ENCODE measurements at regions not wholly inside any gene's neighbourhood (a gene's known extent, or its start where the extent isn't known, plus 50 kb on each side); places are given as distances from the start of the nearest gene placed in this dataset.

DNA sequence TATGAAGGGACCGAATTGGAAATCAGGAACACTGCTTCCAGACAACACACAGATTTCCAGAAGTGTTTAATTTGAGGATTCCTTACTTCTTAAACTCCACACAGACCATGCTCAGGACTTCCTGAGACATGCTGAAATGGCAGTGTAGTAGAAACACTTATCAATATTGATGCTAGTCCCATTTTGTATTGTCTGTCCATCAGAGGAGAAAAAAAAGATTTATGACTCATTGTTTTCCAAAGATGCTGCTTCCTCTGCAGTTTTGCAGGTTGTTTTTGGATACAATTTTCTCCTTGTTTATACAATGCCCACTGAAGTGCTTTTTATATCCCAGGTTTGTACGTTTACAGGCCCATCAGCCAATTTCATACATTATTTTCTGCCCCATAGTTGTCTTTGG is 68.3 kb upstream of the TANC2 start:
- Histone ChIP-seq H3K4me3 (ENCODE audit: control extremely low read depth in 1 of 5, extremely low read depth in 1 of 5, insufficient read depth in 1 of 5, low read depth in 2 of 5, low read length in 4 of 5) (no peak overlapping the region), H3K9me3 (ENCODE audit: control extremely low read depth in 1 of 3, control insufficient read depth in 2 of 3, insufficient read depth in 1 of 3, low read length in 2 of 3) (no peaks in the 10 kb centered on the region), H3K27ac (ENCODE audit: low read length in 2 of 2) (no peak overlapping the region), H4K20me1 (ENCODE audit: control insufficient read depth, insufficient read depth, low read length, poor library complexity, severe bottlenecking) (no peaks in the 10 kb centered on the region), H3K79me2 (ENCODE audit: control insufficient read depth, insufficient read depth, low read length) (no peaks in the 10 kb centered on the region), H3K36me3 (replicated peaks in 1 of 2; ENCODE audit: control extremely low read depth in 1 of 2, control insufficient read depth in 1 of 2, extremely low read depth in 1 of 2, insufficient read depth in 2 of 2, low read length in 1 of 2) (no peaks in the 10 kb centered on the region), H2AFZ (ENCODE audit: insufficient read depth, low read depth, low read length, poor library complexity, severe bottlenecking) (no peak overlapping the region), H3K4me1 (ENCODE audit: control insufficient read depth in 2 of 2, insufficient read depth in 2 of 2, low read length in 2 of 2) (no peaks in the 10 kb centered on the region), H3K4me2 (replicated peaks; ENCODE audit: low read depth, low read length, poor library complexity, severe bottlenecking) (no peak overlapping the region), H3K27me3 (replicated peaks in 1 of 4; ENCODE audit: control extremely low read depth in 1 of 4, control insufficient read depth in 3 of 4, insufficient read depth in 4 of 4, low read length in 3 of 4) (peaks cover 0 to 4% (median 0%) of the 10 kb centered on the region in 4 experiments), H3K9ac (ENCODE audit: low read length) (no peak overlapping the region)
- CTCF ChIA-PET, result no interaction called here
- H3K4me1 Mint-ChIP-seq, result no peaks in the 10 kb centered on the region
- no peaks in the 10 kb centered on the region for H3K9me3 Mint-ChIP-seq (ENCODE audit: insufficient read depth)
- peaks cover 24% of the 10 kb centered on the region for H3K27me3 Mint-ChIP-seq
- TF ChIP-seq, protein P1, sequence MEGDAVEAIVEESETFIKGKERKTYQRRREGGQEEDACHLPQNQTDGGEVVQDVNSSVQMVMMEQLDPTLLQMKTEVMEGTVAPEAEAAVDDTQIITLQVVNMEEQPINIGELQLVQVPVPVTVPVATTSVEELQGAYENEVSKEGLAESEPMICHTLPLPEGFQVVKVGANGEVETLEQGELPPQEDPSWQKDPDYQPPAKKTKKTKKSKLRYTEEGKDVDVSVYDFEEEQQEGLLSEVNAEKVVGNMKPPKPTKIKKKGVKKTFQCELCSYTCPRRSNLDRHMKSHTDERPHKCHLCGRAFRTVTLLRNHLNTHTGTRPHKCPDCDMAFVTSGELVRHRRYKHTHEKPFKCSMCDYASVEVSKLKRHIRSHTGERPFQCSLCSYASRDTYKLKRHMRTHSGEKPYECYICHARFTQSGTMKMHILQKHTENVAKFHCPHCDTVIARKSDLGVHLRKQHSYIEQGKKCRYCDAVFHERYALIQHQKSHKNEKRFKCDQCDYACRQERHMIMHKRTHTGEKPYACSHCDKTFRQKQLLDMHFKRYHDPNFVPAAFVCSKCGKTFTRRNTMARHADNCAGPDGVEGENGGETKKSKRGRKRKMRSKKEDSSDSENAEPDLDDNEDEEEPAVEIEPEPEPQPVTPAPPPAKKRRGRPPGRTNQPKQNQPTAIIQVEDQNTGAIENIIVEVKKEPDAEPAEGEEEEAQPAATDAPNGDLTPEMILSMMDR (IDR thresholded peaks at IDR 0.05), result no peak
- TF ChIP-seq EZH2 (IDR thresholded peaks at IDR 0.05; ENCODE audit: borderline replicate concordance, insufficient read depth, low read depth, low read length, poor library complexity, severe bottlenecking), result no peak
- WGBS (ENCODE audit: insufficient coverage), result no CpG with 5 or more reads among the region's 2 CpGs
- POLR2A ChIA-PET, result no interaction called here
- DNase-seq (no peak), ATAC-seq (ENCODE audit: low read depth) (no peak)
- H3K27ac Mint-ChIP-seq, result no peak overlapping the region
- intact Hi-C loops (cut with micrococcal nuclease), result no loop called here
- H3K4me3 Mint-ChIP-seq, result no peak overlapping the region

DNA sequence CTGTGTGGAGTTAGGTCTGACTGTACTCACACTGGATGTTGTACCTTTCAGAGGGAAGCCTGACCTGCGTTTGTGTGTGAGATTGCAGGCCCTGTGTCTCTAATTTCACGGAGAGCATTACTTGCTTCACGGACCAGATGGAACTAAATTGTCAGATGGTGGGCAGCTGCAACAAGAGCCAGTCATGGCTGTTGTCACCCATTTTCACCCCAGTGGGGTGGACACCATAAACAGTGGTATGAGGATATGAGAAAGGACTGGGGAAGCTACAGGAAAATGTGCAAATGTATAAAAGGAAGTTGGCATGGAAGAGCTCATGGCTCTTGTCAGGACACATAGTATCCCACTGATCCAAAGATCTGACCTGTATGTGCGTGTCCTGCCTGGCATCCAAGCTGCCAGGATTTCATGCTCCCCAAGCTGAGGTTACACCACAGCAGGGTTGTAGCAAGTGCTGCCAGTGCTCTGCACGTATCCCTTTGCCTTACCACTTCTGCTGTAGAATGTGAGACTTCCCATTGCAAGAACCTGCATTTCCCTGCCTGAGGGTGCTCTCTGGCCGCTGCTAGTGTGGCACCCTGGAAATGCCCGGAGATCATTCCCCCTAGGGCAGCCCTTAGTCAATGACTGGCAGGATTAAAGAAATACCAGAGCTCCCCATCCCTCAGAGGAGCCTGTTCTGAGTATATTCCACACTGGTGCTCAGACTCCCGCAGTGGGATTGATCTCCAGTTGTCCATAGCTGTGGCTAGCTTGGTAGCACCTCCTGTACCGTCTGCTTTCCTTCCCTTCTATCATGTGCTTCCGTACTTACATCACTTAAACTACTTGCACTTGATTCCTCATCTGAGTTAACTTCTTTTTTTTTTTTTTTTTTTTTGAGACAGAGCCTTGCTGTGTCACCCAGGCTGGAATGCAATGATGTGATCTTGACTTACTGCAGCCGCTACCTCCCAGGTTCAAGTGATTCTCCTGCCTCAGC is 70.4 kb upstream of the TANC2 start:
- 92% methylated on average over 11 of the region's 11 CpGs for WGBS (ENCODE audit: insufficient coverage)
- intact Hi-C loops (cut with micrococcal nuclease), result no loop called here
- H2AFZ ChIP-seq (ENCODE audit: insufficient read depth, low read depth, low read length, poor library complexity, severe bottlenecking), result no peak overlapping the region
- no peaks in the 10 kb centered on the region for H3K4me1 ChIP-seq (ENCODE audit: control insufficient read depth in 2 of 2, insufficient read depth in 2 of 2, low read length in 2 of 2)
- Mint-ChIP-seq H3K4me1 (no peaks in the 10 kb centered on the region), H3K9me3 (ENCODE audit: insufficient read depth) (no peaks in the 10 kb centered on the region), H3K4me3 (no peak overlapping the region), H3K27ac (no peak overlapping the region), H3K27me3 (peaks cover 20% of the 10 kb centered on the region)
- no peak for TF ChIP-seq EZH2 (IDR thresholded peaks at IDR 0.05; ENCODE audit: borderline replicate concordance, insufficient read depth, low read depth, low read length, poor library complexity, severe bottlenecking)
- TF ChIP-seq, protein P1 (IDR thresholded peaks at IDR 0.05), result no peak
- POLR2A ChIA-PET, result no interaction called here
- DNase-seq (no peak), ATAC-seq (ENCODE audit: low read depth) (no peak)
- no peak overlapping the region for H3K9ac ChIP-seq (ENCODE audit: low read length)
- H3K27me3 ChIP-seq (replicated peaks in 1 of 4; ENCODE audit: control extremely low read depth in 1 of 4, control insufficient read depth in 3 of 4, insufficient read depth in 4 of 4, low read length in 3 of 4), result peaks cover 0 to 4% (median 0%) of the 10 kb centered on the region in 4 experiments
- no peak overlapping the region for H3K27ac ChIP-seq (ENCODE audit: low read length in 2 of 2)
- no peaks in the 10 kb centered on the region for H3K79me2 ChIP-seq (ENCODE audit: control insufficient read depth, insufficient read depth, low read length)
- H3K36me3 ChIP-seq (replicated peaks in 1 of 2; ENCODE audit: control extremely low read depth in 1 of 2, control insufficient read depth in 1 of 2, extremely low read depth in 1 of 2, insufficient read depth in 2 of 2, low read length in 1 of 2), result no peaks in the 10 kb centered on the region
- H3K4me2 ChIP-seq (replicated peaks; ENCODE audit: low read depth, low read length, poor library complexity, severe bottlenecking), result no peak overlapping the region
- no peak overlapping the region for H3K4me3 ChIP-seq (ENCODE audit: control extremely low read depth in 1 of 5, extremely low read depth in 1 of 5, insufficient read depth in 1 of 5, low read depth in 2 of 5, low read length in 4 of 5)
- H3K9me3 ChIP-seq (ENCODE audit: control extremely low read depth in 1 of 3, control insufficient read depth in 2 of 3, insufficient read depth in 1 of 3, low read length in 2 of 3), result no peaks in the 10 kb centered on the region
- CTCF ChIA-PET, result no interaction called here
- no peaks in the 10 kb centered on the region for H4K20me1 ChIP-seq (ENCODE audit: control insufficient read depth, insufficient read depth, low read length, poor library complexity, severe bottlenecking)
